K562 (cell line): ENCODE measurements at regions not wholly inside any gene's neighbourhood (a gene's known extent, or its start where the extent isn't known, plus 50 kb on each side); places are given as distances from the start of the nearest gene placed in this dataset.
A peak's percentile ranks its signal among the peaks of the same experiment; 100 is the strongest.

ENCODE experiments used
- ADNP ChIP-seq: fragments of 200-800 bp; sonication (Bioruptor generic); IDR thresholded peaks from 2 replicates; pipeline ENCODE4 v1.6.1; 2016; ENCODE audit warnings: missing genetic modification characterization, missing compliant biosample characterization
- CAMTA2 ChIP-seq: fragments of 250-450 bp; sonication (Bioruptor Pico); conservative IDR thresholded peaks from 2 replicates; pipeline ENCODE4 v1.5.1; 2022
- CBFA2T2 ChIP-seq: fragments of 450-650 bp; conservative IDR thresholded peaks from 2 replicates; pipeline ENCODE4 v1.6.1; 2017; ENCODE audit warnings: mild to moderate bottlenecking
- CBFA2T3 ChIP-seq: fragments of 450-650 bp; IDR thresholded peaks from 2 replicates; pipeline ENCODE4 v1.6.1; 2017
- CCNT2 ChIP-seq: IDR thresholded peaks from 2 replicates; pipeline ENCODE4 v1.6.1; 2011; ENCODE audit warnings: borderline replicate concordance, low read depth, mild to moderate bottlenecking, moderate library complexity, mixed read lengths, low read length; ENCODE audit not compliant: insufficient read length; ENCODE audit errors: extremely low read depth
- CEBPB ChIP-seq: fragments of 450-650 bp; IDR thresholded peaks from 2 replicates; pipeline ENCODE4 v1.6.1; 2016; ENCODE audit warnings: missing genetic modification characterization, missing compliant biosample characterization
- CHD1 ChIP-seq: fragments of 200-600 bp; sonication (generic); IDR thresholded peaks from one replicate; pipeline ENCODE4 v1.6.1; 2012; ENCODE audit warnings: mild to moderate bottlenecking, moderate library complexity, low read length, inconsistent platforms
- EHMT2 ChIP-seq: fragments of 450-650 bp; IDR thresholded peaks from 2 replicates; pipeline ENCODE4 v1.6.1; 2018; ENCODE audit warnings: antibody characterized with exemption
- EP300 ChIP-seq: IDR thresholded peaks from 2 replicates; pipeline ENCODE4 v1.6.1; 2012; ENCODE audit warnings: low read length, improper control_type of control experiment
- FOXA1 ChIP-seq: fragments of 450-650 bp; IDR thresholded peaks from 2 replicates; pipeline ENCODE4 v1.6.1; 2016; ENCODE audit warnings: mild to moderate bottlenecking, borderline replicate concordance
- FOXK1 ChIP-seq: sonication (generic); formaldehyde crosslinking; IDR thresholded peaks from 2 replicates; pipeline ENCODE4 v1.8.0; 2022; ENCODE audit warnings: missing genetic modification reagents, mild to moderate bottlenecking, borderline replicate concordance
- HNRNPH1 ChIP-seq: fragments of 200-400 bp; formaldehyde crosslinking; optimal IDR thresholded peaks from 2 replicates; pipeline ENCODE3; 2017; ENCODE audit warnings: low read depth, mild to moderate bottlenecking, low read length, moderate library complexity
- LEF1 ChIP-seq: fragments of 450-650 bp; IDR thresholded peaks from 2 replicates; pipeline ENCODE4 v1.6.1; 2016; ENCODE audit warnings: mild to moderate bottlenecking
- MEF2A ChIP-seq: IDR thresholded peaks from 2 replicates; pipeline ENCODE4 v1.6.1; 2011; ENCODE audit warnings: low read depth, mild to moderate bottlenecking, low read length, moderate library complexity; ENCODE audit not compliant: control insufficient read depth
- MIER1 ChIP-seq: fragments of 450-650 bp; IDR thresholded peaks from 2 replicates; pipeline ENCODE4 v1.6.1; 2016; ENCODE audit warnings: antibody characterized with exemption, mild to moderate bottlenecking, low read depth
- MTA2 ChIP-seq: fragments of 450-650 bp; IDR thresholded peaks from 2 replicates; pipeline ENCODE4 v1.6.1; 2016; ENCODE audit warnings: low read depth
- POLR2AphosphoS5 ChIP-seq: IDR thresholded peaks from 2 replicates; pipeline ENCODE4 v1.6.1; 2011; ENCODE audit warnings: mild to moderate bottlenecking, low read depth, low read length, moderate library complexity; ENCODE audit not compliant: control insufficient read depth, insufficient read depth
- RCOR1 ChIP-seq, 2 experiments: IDR thresholded peaks; 2 replicates each; pipeline ENCODE4 v1.6.1; 2012; ENCODE audit warnings: low read depth in 2 of 2, low read length in 2 of 2, borderline replicate concordance in 1 of 2, improper control_type of control experiment in 1 of 2
- SMARCC2 ChIP-seq: fragments of 450-650 bp; IDR thresholded peaks from 2 replicates; pipeline ENCODE4 v1.6.1; 2017; ENCODE audit warnings: antibody characterized with exemption, moderate library complexity, mild to moderate bottlenecking, low read depth
- STAT5A ChIP-seq: IDR thresholded peaks from 2 replicates; pipeline ENCODE4 v1.6.1; 2012; ENCODE audit warnings: low read length, inconsistent platforms, borderline replicate concordance
- YBX1 ChIP-seq: fragments of 450-650 bp; IDR thresholded peaks from 2 replicates; pipeline ENCODE4 v1.7.1; 2016; ENCODE audit warnings: mild to moderate bottlenecking
- ZNF175 ChIP-seq: fragments of 200-800 bp; sonication (Bioruptor generic); IDR thresholded peaks from 2 replicates; pipeline ENCODE4 v1.6.1; 2016; ENCODE audit warnings: low read depth, mild to moderate bottlenecking, missing genetic modification characterization, missing compliant biosample characterization
- ZNF24 ChIP-seq: fragments of 450-650 bp; IDR thresholded peaks from 2 replicates; pipeline ENCODE4 v1.6.1; 2016
- ZNF384 ChIP-seq: IDR thresholded peaks from 2 replicates; pipeline ENCODE4 v1.6.1; 2012; ENCODE audit warnings: low read depth, low read length, improper control_type of control experiment
- ZNF584 ChIP-seq: fragments of 200-800 bp; sonication (Bioruptor generic); IDR thresholded peaks from 2 replicates; pipeline ENCODE4 v1.6.1; 2016; ENCODE audit warnings: low read depth, mild to moderate bottlenecking, missing genetic modification characterization, missing compliant biosample characterization
- ZNF589 ChIP-seq: fragments of 200-800 bp; sonication (Bioruptor generic); IDR thresholded peaks from 2 replicates; pipeline ENCODE4 v1.6.1; 2016; ENCODE audit warnings: low read depth, missing genetic modification characterization, missing compliant biosample characterization
- ZNF699 ChIP-seq: fragments of 250-450 bp; sonication (Bioruptor Pico); IDR thresholded peaks from 2 replicates; pipeline ENCODE4 v1.8.0; 2021; ENCODE audit warnings: mild to moderate bottlenecking, moderate library complexity; ENCODE audit not compliant: insufficient replicate concordance
- TF ChIP-seq, protein P1 (sequence below): fragments of 450-650 bp; formaldehyde crosslinking; IDR thresholded peaks from 2 replicates; pipeline ENCODE4 v1.4.0; 2020; ENCODE audit warnings: mild to moderate bottlenecking, mixed read lengths
- TF ChIP-seq, protein P2 (sequence below): sonication (generic); formaldehyde crosslinking; IDR thresholded peaks from 2 replicates; pipeline ENCODE4 v1.8.0; 2022; ENCODE audit warnings: mild to moderate bottlenecking, missing genetic modification reagents

DNA sequence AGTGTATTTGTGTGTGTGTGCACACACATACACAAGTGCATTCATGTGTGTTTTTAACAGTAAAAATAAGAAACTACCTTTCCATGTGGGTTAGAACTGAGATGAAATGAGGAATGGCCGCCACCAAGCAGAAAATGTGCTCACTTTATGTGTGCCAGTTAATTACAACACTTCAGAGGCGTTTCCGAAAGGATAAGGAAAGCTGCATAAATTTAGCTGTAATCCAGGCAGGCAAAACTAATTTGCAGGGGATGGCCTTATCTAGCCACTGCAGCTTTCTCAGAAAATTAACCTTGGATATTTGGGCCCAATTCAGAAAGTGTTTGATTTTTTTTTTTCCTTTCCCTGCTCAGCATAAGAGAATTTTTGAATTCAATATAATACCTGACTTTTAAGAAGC lies 328.8 kb upstream of the PHF14 start (continued):
- TF ChIP-seq, protein P1, sequence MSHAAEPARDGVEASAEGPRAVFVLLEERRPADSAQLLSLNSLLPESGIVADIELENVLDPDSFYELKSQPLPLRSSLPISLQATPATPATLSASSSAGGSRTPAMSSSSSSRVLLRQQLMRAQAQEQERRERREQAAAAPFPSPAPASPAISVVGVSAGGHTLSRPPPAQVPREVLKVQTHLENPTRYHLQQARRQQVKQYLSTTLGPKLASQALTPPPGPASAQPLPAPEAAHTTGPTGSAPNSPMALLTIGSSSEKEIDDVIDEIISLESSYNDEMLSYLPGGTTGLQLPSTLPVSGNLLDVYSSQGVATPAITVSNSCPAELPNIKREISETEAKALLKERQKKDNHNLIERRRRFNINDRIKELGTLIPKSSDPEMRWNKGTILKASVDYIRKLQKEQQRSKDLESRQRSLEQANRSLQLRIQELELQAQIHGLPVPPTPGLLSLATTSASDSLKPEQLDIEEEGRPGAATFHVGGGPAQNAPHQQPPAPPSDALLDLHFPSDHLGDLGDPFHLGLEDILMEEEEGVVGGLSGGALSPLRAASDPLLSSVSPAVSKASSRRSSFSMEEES (CRISPR knock-in tag), result no peak
- TF ChIP-seq, protein P2, sequence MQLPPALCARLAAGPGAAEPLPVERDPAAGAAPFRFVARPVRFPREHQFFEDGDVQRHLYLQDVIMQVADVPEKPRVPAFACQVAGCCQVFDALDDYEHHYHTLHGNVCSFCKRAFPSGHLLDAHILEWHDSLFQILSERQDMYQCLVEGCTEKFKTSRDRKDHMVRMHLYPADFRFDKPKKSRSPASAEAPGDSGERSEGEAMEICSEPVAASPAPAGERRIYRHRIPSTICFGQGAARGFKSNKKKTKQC (CRISPR knock-in tag), result no peak
- TF ChIP-seq RCOR1 (IDR thresholded peaks at IDR 0.05; ENCODE audit: borderline replicate concordance in 1 of 2, low read depth in 2 of 2, low read length in 2 of 2), result peak in 1 of 2 experiments; percentile 67; a peak in 2 of 4 replicates
- TF ChIP-seq CBFA2T2, result peak; percentile 69
- no peak for TF ChIP-seq CHD1
- TF ChIP-seq FOXK1 (CRISPR knock-in tag), result no peak
- no peak for TF ChIP-seq ADNP (tag)
- no peak for TF ChIP-seq ZNF699 (CRISPR knock-in tag)
- no peak for TF ChIP-seq HNRNPH1
- peak; percentile 56; the same call in 1 of the 2 replicates for TF ChIP-seq CEBPB (tag)
- no peak for TF ChIP-seq YBX1
- peak; percentile 62 for TF ChIP-seq STAT5A
- TF ChIP-seq ZNF24, result no peak
- no peak for TF ChIP-seq SMARCC2
- 0 out of 2 replicates have a peak, but pooled peaks have one; percentile 32 for TF ChIP-seq ZNF584 (CRISPR knock-in tag)
- peak; percentile 49; the same call in 1 of the 2 replicates for TF ChIP-seq POLR2AphosphoS5
- TF ChIP-seq ZNF175 (CRISPR knock-in tag), result 0 out of 2 replicates have a peak, but pooled peaks have one; percentile 51
- TF ChIP-seq MIER1, result no peak
- TF ChIP-seq ZNF384, result 0 out of 2 replicates have a peak, but pooled peaks have one; percentile 42
- TF ChIP-seq EP300, result peak; percentile 27; the same call in 1 of the 2 replicates
- TF ChIP-seq MTA2, result peak; percentile 70; the same call in 1 of the 2 replicates
- TF ChIP-seq EHMT2, result no peak
- no peak for TF ChIP-seq MEF2A
- no peak for TF ChIP-seq FOXA1
- TF ChIP-seq CAMTA2 (CRISPR knock-in tag), result no peak
- 0 out of 2 replicates have a peak, but pooled peaks have one; percentile 30 for TF ChIP-seq ZNF589
- TF ChIP-seq LEF1, result peak; percentile 49
- TF ChIP-seq CBFA2T3, result peak; percentile 84
- peak; percentile 28 for TF ChIP-seq CCNT2
